SK-N-MC (cell line): ENCODE measurements at regions not wholly inside any gene's neighbourhood (a gene's known extent, or its start where the extent isn't known, plus 50 kb on each side); places are given as distances from the start of the nearest gene placed in this dataset.
A peak's percentile ranks its signal among the peaks of the same experiment; 100 is the strongest.

ENCODE experiments used
- DNase-seq: peaks from one replicate; pipeline ENCODE4 v3.0.0-alpha.2; 2011; ENCODE audit warnings: low read depth, low spot score
- H3K27ac ChIP-seq: fragments of 200-600 bp; sonication (generic); 2 replicates; pipeline ENCODE4 v1.5.1; 2016; ENCODE audit warnings: mixed run types
- H3K36me3 ChIP-seq: fragments of 200-600 bp; sonication (generic); 2 replicates; pipeline ENCODE4 v1.6.1; 2017; ENCODE audit warnings: antibody characterized with exemption, low read length, mixed read lengths; ENCODE audit not compliant: insufficient read depth
- H3K4me3 ChIP-seq: fragments of 200-600 bp; sonication (generic); 2 replicates; pipeline ENCODE4 v1.5.1; 2016
- H3K9ac ChIP-seq: fragments of 200-600 bp; sonication (generic); 2 replicates; pipeline ENCODE4 v1.8.0; 2017; ENCODE audit warnings: mixed run types, mixed read lengths; ENCODE audit not compliant: insufficient read length
- H3K9me3 ChIP-seq: fragments of 200-600 bp; sonication (generic); 2 replicates; pipeline ENCODE4 v1.6.1; 2017; ENCODE audit warnings: low read depth, mild to moderate bottlenecking, antibody characterized with exemption, low read length, moderate library complexity, mixed read lengths
- EZH2 ChIP-seq: fragments of 200-600 bp; sonication (generic); IDR thresholded peaks from one replicate; pipeline ENCODE4 v1.6.1; 2017; ENCODE audit warnings: antibody characterized with exemption
- FOXP2 ChIP-seq: optimal IDR thresholded peaks from 2 replicates; pipeline ENCODE3; 2011; ENCODE audit warnings: mild to moderate bottlenecking, moderate library complexity; ENCODE audit not compliant: insufficient read depth; ENCODE audit errors: extremely low read length, control extremely low read depth
- POLR2AphosphoS5 ChIP-seq: IDR thresholded peaks from 2 replicates; pipeline ENCODE4 v1.6.1; 2012; ENCODE audit warnings: mild to moderate bottlenecking, low read depth, low read length, borderline replicate concordance

DNA sequence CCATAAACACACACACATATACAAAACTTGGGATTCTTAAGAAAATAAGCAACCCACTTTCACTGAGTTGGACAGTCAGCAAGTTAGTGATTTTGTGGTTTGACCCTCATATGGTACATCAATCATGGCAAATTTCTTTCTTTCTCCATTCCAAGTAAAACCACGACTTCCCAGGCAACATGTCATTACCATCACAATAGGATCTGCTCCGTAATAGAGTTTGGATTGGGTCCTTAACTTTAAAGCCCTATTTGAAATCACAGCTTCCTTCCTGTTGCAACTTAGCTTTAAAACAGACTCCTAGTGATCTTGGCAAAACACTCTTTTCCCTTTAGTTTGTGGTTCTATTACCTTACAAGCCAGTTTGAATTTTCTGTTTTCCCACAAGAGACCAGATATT lies 483.6 kb downstream of the INHBA start:
- peak; percentile 59 for DNase-seq
- TF ChIP-seq FOXP2 (no peak), POLR2AphosphoS5 (no peak), EZH2 (no peak)
- Histone ChIP-seq H3K27ac (peak overlapping the region; percentile 76), H3K9ac (no peak overlapping the region), H3K4me3 (peak overlapping the region; percentile 38), H3K36me3 (no peaks in the 10 kb centered on the region), H3K9me3 (no peaks in the 10 kb centered on the region)

DNA sequence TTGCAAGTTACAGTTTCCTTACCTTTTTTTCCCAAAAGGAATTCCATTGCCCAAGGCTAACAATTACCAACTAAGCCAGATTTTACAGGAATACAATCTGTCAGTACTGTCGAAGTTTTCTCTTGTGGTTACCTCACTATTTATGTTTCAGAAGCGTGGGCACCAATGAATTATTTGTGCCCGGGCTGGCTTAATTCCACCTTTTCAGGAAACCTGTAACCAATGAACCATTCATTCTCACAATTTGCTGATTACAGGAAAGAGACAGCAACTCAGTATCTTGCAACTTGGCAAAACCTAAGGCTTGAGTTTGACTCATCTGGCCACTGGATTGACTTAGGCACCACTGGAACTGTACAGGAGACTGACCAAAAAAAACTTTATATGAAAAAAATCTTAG lies 485.6 kb downstream of the INHBA start:
- TF ChIP-seq EZH2 = no peak
- no peak for TF ChIP-seq FOXP2
- TF ChIP-seq POLR2AphosphoS5 = no peak

GRCh38 chr7:41207141-41207540 lies 495.7 kb downstream of the INHBA start:
- no peak overlapping the region for H3K9ac ChIP-seq
- DNase-seq = no peak
- TF ChIP-seq FOXP2 (no peak), POLR2AphosphoS5 (no peak), EZH2 (no peak)
- H3K36me3 ChIP-seq = no peaks in the 10 kb centered on the region
- H3K27ac ChIP-seq = no peak overlapping the region
- no peak overlapping the region for H3K4me3 ChIP-seq
- no peaks in the 10 kb centered on the region for H3K9me3 ChIP-seq

More for the DNA sequence above, 485.6 kb downstream of the INHBA start:
- Histone ChIP-seq H3K9ac (no peak overlapping the region), H3K4me3 (no peak overlapping the region), H3K36me3 (no peaks in the 10 kb centered on the region), H3K27ac (no peak overlapping the region), H3K9me3 (no peaks in the 10 kb centered on the region)
- no peak for DNase-seq

GRCh38 chr7:41206267-41206666 lies 496.6 kb downstream of the INHBA start:
- H3K9ac ChIP-seq = no peak overlapping the region
- DNase-seq = no peak
- H3K9me3 ChIP-seq = no peaks in the 10 kb centered on the region
- no peak overlapping the region for H3K4me3 ChIP-seq
- no peak for TF ChIP-seq FOXP2
- TF ChIP-seq EZH2 = no peak
- TF ChIP-seq POLR2AphosphoS5 = no peak
- no peaks in the 10 kb centered on the region for H3K36me3 ChIP-seq
- no peak overlapping the region for H3K27ac ChIP-seq

- Histone ChIP-seq H3K4me3 (no peak overlapping the region), H3K9me3 (no peaks in the 10 kb centered on the region), H3K36me3 (no peaks in the 10 kb centered on the region), H3K9ac (no peak overlapping the region), H3K27ac (no peak overlapping the region)
- DNase-seq = no peak
- TF ChIP-seq FOXP2 = no peak
- no peak for TF ChIP-seq POLR2AphosphoS5
- no peak for TF ChIP-seq EZH2
Observed at GRCh38 chr7:41205600-41205999, 497.3 kb downstream of the INHBA start.

GRCh38 chr7:41203542-41203941 lies 499.3 kb downstream of the INHBA start:
- DNase-seq = no peak
- Histone ChIP-seq H3K4me3 (no peak overlapping the region), H3K9ac (no peak overlapping the region), H3K36me3 (no peaks in the 10 kb centered on the region), H3K9me3 (no peaks in the 10 kb centered on the region), H3K27ac (no peak overlapping the region)
- TF ChIP-seq FOXP2 (no peak), POLR2AphosphoS5 (no peak)

- no peak overlapping the region for H3K4me3 ChIP-seq
- H3K27ac ChIP-seq = no peak overlapping the region
- H3K9me3 ChIP-seq = no peaks in the 10 kb centered on the region
- DNase-seq = no peak
- TF ChIP-seq FOXP2 (no peak), POLR2AphosphoS5 (no peak), EZH2 (no peak)
- no peak overlapping the region for H3K9ac ChIP-seq
- H3K36me3 ChIP-seq = no peaks in the 10 kb centered on the region
Observed at GRCh38 chr7:41201021-41201420, 501.9 kb downstream of the INHBA start.

- Histone ChIP-seq H3K9ac (no peak overlapping the region), H3K36me3 (no peaks in the 10 kb centered on the region), H3K9me3 (no peaks in the 10 kb centered on the region), H3K4me3 (no peak overlapping the region), H3K27ac (no peak overlapping the region)
- no peak for TF ChIP-seq EZH2
- DNase-seq = no peak
Observed at GRCh38 chr7:41199136-41199535, 503.8 kb downstream of the INHBA start.

DNA sequence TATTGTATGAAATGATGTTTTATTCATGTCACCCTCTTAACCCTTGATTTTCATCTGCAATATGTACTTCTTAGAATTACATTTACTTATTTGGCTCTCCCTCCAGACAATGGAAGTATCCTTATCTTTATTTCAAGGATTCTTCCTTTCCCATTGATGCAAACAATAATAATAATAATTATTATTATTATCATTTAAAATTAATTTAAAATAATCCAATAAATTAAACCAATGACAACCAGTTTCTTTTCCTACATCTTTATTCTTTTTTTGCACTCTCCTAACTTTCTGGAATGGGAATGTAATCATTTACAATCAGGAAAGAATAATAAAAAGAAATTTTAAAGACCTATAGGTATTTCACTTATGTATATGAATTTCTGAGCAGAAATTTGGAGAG lies 504.4 kb downstream of the INHBA start:
- no peak overlapping the region for H3K27ac ChIP-seq

More for the DNA sequence above, 504.4 kb downstream of the INHBA start:
- no peak for DNase-seq
- Histone ChIP-seq H3K9ac (no peak overlapping the region), H3K36me3 (no peaks in the 10 kb centered on the region), H3K9me3 (no peaks in the 10 kb centered on the region), H3K4me3 (no peak overlapping the region)
- TF ChIP-seq EZH2 (no peak), FOXP2 (no peak), POLR2AphosphoS5 (no peak)
